ENCODE measurements at regions not wholly inside any gene's neighbourhood (a gene's known extent, or its start where the extent isn't known, plus 50 kb on each side); places are given as distances from the start of the nearest gene placed in this dataset.

- TF ChIP-seq CTCF (IDR thresholded peaks at IDR 0.05) (no peak), ZFX (IDR thresholded peaks at IDR 0.05; ENCODE audit: borderline replicate concordance) (no peak)
These were observed 116.6 kb upstream of the EFEMP1 start for GRCh38 chr2:56040189-56040588.
